ENCODE measurements at regions not wholly inside any gene's neighbourhood (a gene's known extent, or its start where the extent isn't known, plus 50 kb on each side); places are given as distances from the start of the nearest gene placed in this dataset.

GRCh38 chr12:86373813-86374212, 117.6 kb upstream of the MGAT4C start:
- H3K27me3 ChIP-seq = no peaks in the 10 kb centered on the region
- DNase-seq (no peak), ATAC-seq (no peak)
- TF ChIP-seq CTCF (IDR thresholded peaks at IDR 0.05) = no peak
- H3K36me3 ChIP-seq = no peaks in the 10 kb centered on the region
- no peak overlapping the region for H3K4me3 ChIP-seq
- intact Hi-C loops (cut with DNase I) = no loop called here
- no peaks in the 10 kb centered on the region for H3K4me1 ChIP-seq
- H3K27ac ChIP-seq = no peak overlapping the region
- H3K9me3 ChIP-seq = no peaks in the 10 kb centered on the region

DNA sequence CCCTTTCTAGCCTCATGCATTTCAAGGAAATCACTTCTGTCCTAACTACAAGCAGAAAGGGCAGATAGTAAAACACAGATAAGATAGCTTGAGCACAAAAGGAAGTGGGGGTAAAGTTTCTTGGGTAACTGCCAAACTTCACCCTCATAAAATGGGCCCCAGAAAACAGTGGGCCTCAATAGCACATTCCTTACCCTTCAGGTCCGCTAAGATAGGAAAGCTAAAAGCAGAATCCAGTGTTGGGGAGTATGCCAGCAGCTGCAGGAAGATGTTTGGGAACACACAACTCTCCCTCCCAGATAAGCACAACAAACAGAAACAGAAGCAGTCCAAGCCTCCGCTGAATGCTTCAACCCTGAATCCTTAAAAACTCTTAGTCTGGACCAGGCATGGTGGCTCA, 110.9 kb upstream of the MGAT4C start:
- no peak for ATAC-seq
- DNase-seq = no peak
- intact Hi-C loops (cut with DNase I) = no loop called here
- Histone ChIP-seq H3K27ac (no peak overlapping the region), H3K9me3 (no peaks in the 10 kb centered on the region), H3K27me3 (no peaks in the 10 kb centered on the region), H3K36me3 (no peaks in the 10 kb centered on the region), H3K4me3 (no peak overlapping the region), H3K4me1 (no peaks in the 10 kb centered on the region)
- TF ChIP-seq CTCF (IDR thresholded peaks at IDR 0.05) = no peak

GRCh38 chr12:86349196-86349595, 93.0 kb upstream of the MGAT4C start:
- DNase-seq (no peak), ATAC-seq (no peak)
- TF ChIP-seq CTCF (IDR thresholded peaks at IDR 0.05) = no peak
- Histone ChIP-seq H3K36me3 (no peaks in the 10 kb centered on the region), H3K27ac (no peak overlapping the region), H3K4me1 (no peaks in the 10 kb centered on the region), H3K27me3 (no peaks in the 10 kb centered on the region), H3K4me3 (no peak overlapping the region), H3K9me3 (no peaks in the 10 kb centered on the region)
- intact Hi-C loops (cut with DNase I) = no loop called here

DNA sequence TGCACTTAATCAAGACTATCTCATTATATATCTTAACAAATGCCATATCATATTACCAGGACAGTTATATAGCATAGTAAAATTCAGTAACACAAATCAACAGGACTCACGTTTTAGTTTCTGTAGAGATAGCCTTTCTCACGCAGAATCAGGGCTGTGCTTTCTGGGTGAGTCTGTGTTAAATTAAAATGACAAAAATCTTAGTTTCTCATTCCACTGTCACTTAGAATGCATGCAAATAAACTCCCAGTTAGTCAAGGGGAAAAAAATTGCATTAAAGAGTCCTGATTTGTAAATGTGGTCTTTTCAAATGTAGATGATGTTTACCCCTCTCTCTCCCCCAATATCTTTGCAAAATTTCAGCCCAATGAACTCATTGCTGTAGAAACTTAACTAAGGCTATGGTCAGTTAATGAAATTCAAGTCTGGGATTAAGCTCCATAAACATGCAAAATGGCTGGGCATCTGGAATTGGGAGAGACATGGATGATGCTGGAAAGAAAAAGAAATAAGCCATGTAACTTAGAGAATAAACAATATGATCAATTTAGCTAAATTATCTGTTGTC, 77.8 kb upstream of the MGAT4C start:
- no peaks in the 10 kb centered on the region for H3K36me3 ChIP-seq
- no peak overlapping the region for H3K27ac ChIP-seq
- H3K27me3 ChIP-seq = no peaks in the 10 kb centered on the region
- H3K4me3 ChIP-seq = no peak overlapping the region
- ATAC-seq (no peak), DNase-seq (no peak)
- TF ChIP-seq CTCF (IDR thresholded peaks at IDR 0.05) = no peak
- H3K4me1 ChIP-seq = no peaks in the 10 kb centered on the region
- intact Hi-C loops (cut with DNase I) = no loop called here
- H3K9me3 ChIP-seq = no peaks in the 10 kb centered on the region

GRCh38 chr12:86331457-86331856, 75.3 kb upstream of the MGAT4C start:
- no peaks in the 10 kb centered on the region for H3K4me1 ChIP-seq
- no peak overlapping the region for H3K4me3 ChIP-seq
- ATAC-seq (no peak), DNase-seq (no peak)
- intact Hi-C loops (cut with DNase I) = no loop called here
- TF ChIP-seq CTCF (IDR thresholded peaks at IDR 0.05) = no peak
- H3K9me3 ChIP-seq = no peaks in the 10 kb centered on the region
- H3K27me3 ChIP-seq = no peaks in the 10 kb centered on the region
- no peak overlapping the region for H3K27ac ChIP-seq
- no peaks in the 10 kb centered on the region for H3K36me3 ChIP-seq

GRCh38 chr12:86331012-86331411, 74.8 kb upstream of the MGAT4C start:
- intact Hi-C loops (cut with DNase I) = no loop called here
- no peak for ATAC-seq
- Histone ChIP-seq H3K27me3 (no peaks in the 10 kb centered on the region), H3K27ac (no peak overlapping the region), H3K9me3 (no peaks in the 10 kb centered on the region), H3K36me3 (no peaks in the 10 kb centered on the region), H3K4me1 (no peaks in the 10 kb centered on the region), H3K4me3 (no peak overlapping the region)
- no peak for TF ChIP-seq CTCF (IDR thresholded peaks at IDR 0.05)
- DNase-seq = no peak

All from upper lobe of right lung (tissue), 1 donor.